HepG2 (cell line): ENCODE measurements at regions not wholly inside any gene's neighbourhood (a gene's known extent, or its start where the extent isn't known, plus 50 kb on each side); places are given as distances from the start of the nearest gene placed in this dataset.

Experiments used
- ATAC-seq: fragments of 200-7000 bp; cut with Tn5 transposase; 3 replicates; pipeline ENCODE4 v1.9.1; 2020; ENCODE audit warnings: mild to moderate bottlenecking, moderate library complexity
- BruUV-seq: library from RNA; stranded (reverse); fragments of 400-500 nt; replicated peaks from 2 replicates; lab custom pipeline; 2021; lab: Mats Ljungman, UMichigan
- CTCF ChIA-PET: fragments of 300-600 bp; formaldehyde crosslinking; extraction: SDS; loops from one replicate; lab custom pipeline; 2021; ENCODE audit warnings: low total read pairs, inconsistent platforms, low intra/inter-chr PET ratio; lab: Yijun Ruan, JAX
- POLR2A ChIA-PET: fragments of 350-600 bp; sonication (Branson Sonifier 250); formaldehyde crosslinking; loops from one replicate; lab custom pipeline; 2020; ENCODE audit warnings: antibody characterized with exemption, inconsistent platforms; lab: Yijun Ruan, JAX
- DNase-seq: peaks from one replicate; pipeline ENCODE4 v3.0.0-alpha.2; 2015; ENCODE audit warnings: low spot score
- FAIRE-seq: peaks from 3 replicates; lab custom pipeline; 2011; peaks lifted over from hg19 to GRCh38; lab: Jason Lieb, UNC
- H2AFZ ChIP-seq: one replicate; pipeline ENCODE4 v1.6.1; 2011; ENCODE audit warnings: low read length, inconsistent platforms
- H3K27ac ChIP-seq: fragments of 300-600 bp; 3 replicates; pipeline ENCODE4 v1.8.0; 2011; ENCODE audit warnings: mixed run types, mild to moderate bottlenecking, mixed read lengths, low read length, inconsistent platforms; ENCODE audit not compliant: insufficient read depth; ENCODE audit errors: extremely low read length
- H3K27me3 ChIP-seq, 2 experiments: fragments of 200-600 bp in 1 of 2; 2 replicates in 1 of 2; 3 replicates in 1 of 2; pipeline versions ENCODE4 v1.6.0 to v1.8.0; 2011; ENCODE audit warnings: low read length in 2 of 2, mild to moderate bottlenecking in 2 of 2, moderate library complexity in 2 of 2, inconsistent platforms in 1 of 2; ENCODE audit not compliant: insufficient read depth in 2 of 2, control insufficient read depth in 1 of 2
- H3K36me3 ChIP-seq, 2 experiments: fragments of 200-600 bp in 1 of 2; replicated peaks in 1 of 2; 2 replicates in 1 of 2; 3 replicates in 1 of 2; pipeline versions ENCODE4 v1.5.1 to v1.8.0; 2011; ENCODE audit warnings: low read length in 2 of 2, inconsistent platforms in 1 of 2; ENCODE audit not compliant: insufficient read depth in 2 of 2, control insufficient read depth in 1 of 2
- H3K4me1 ChIP-seq: 2 replicates; pipeline ENCODE4 v1.5.1; 2012; ENCODE audit warnings: low read length, inconsistent platforms; ENCODE audit not compliant: insufficient read depth
- H3K4me2 ChIP-seq: 2 replicates; pipeline ENCODE4 v1.6.0; 2011; ENCODE audit warnings: low read depth, low read length, inconsistent platforms
- H3K4me3 ChIP-seq, 3 experiments: fragments of 200-600 bp in 1 of 3; sonication (generic), shearing (Covaris generic) in 1 of 3; replicated peaks in 1 of 3; 2 replicates each; pipeline ENCODE4 v1.5.1; 2011 to 2016; ENCODE audit warnings: low read length in 3 of 3, inconsistent platforms in 2 of 3, low read depth in 2 of 3, mild to moderate bottlenecking in 2 of 3, control low read depth in 1 of 3, mixed read lengths in 1 of 3; ENCODE audit not compliant: insufficient read depth in 1 of 3
- H3K79me2 ChIP-seq: one replicate; pipeline ENCODE4 v1.6.1; 2011; ENCODE audit warnings: low read length, inconsistent platforms; ENCODE audit not compliant: insufficient read depth
- H3K9ac ChIP-seq: 2 replicates; pipeline ENCODE4 v1.6.0; 2011; ENCODE audit warnings: mild to moderate bottlenecking, low read depth, low read length, inconsistent platforms; ENCODE audit not compliant: insufficient read depth
- H3K9me3 ChIP-seq: 2 replicates; pipeline ENCODE4 v1.5.1; 2012; ENCODE audit warnings: mild to moderate bottlenecking, low read length
- H4K20me1 ChIP-seq: 2 replicates; pipeline ENCODE4 v1.6.0; 2011; ENCODE audit warnings: inconsistent platforms, mild to moderate bottlenecking, low read length, moderate library complexity; ENCODE audit not compliant: insufficient read depth
- AGO2 ChIP-seq: fragments of 200-400 bp; formaldehyde crosslinking; optimal IDR thresholded peaks from 2 replicates; pipeline ENCODE3; 2017; ENCODE audit warnings: mild to moderate bottlenecking, low read depth, low read length, moderate library complexity
- GTF2F1 ChIP-seq: fragments of 150-350 bp; IDR thresholded peaks from 2 replicates; pipeline ENCODE4 v1.6.1; 2014; ENCODE audit warnings: low read length
- KDM1A ChIP-seq: IDR thresholded peaks from 2 replicates; pipeline ENCODE4 v1.6.1; 2016; ENCODE audit warnings: missing compliant biosample characterization
- MIER2 ChIP-seq: IDR thresholded peaks from 2 replicates; pipeline ENCODE4 v1.6.1; 2016; ENCODE audit warnings: missing biosample characterization, missing genetic modification reagents
- ZBTB25 ChIP-seq: IDR thresholded peaks from 2 replicates; pipeline ENCODE4 v1.6.1; 2018; ENCODE audit warnings: missing genetic modification reagents
- ZBTB44 ChIP-seq: sonication (generic); formaldehyde crosslinking; IDR thresholded peaks from 2 replicates; pipeline ENCODE4 v1.4.0; 2020; ENCODE audit warnings: missing genetic modification reagents
- ZFP90 ChIP-seq: sonication (generic); formaldehyde crosslinking; IDR thresholded peaks from 2 replicates; pipeline ENCODE4 v1.8.0; 2022; ENCODE audit warnings: missing genetic modification reagents, mild to moderate bottlenecking, inconsistent platforms, borderline replicate concordance
- ZNF160 ChIP-seq: sonication (generic); formaldehyde crosslinking; IDR thresholded peaks from 2 replicates; pipeline ENCODE4 v1.8.0; 2022; ENCODE audit warnings: mild to moderate bottlenecking, inconsistent platforms, missing genetic modification reagents
- ZNF225 ChIP-seq: sonication (generic); formaldehyde crosslinking; IDR thresholded peaks from 2 replicates; pipeline ENCODE4 v1.4.0; 2020; ENCODE audit warnings: mild to moderate bottlenecking, missing genetic modification reagents
- ZNF263 ChIP-seq: sonication (generic); formaldehyde crosslinking; IDR thresholded peaks from 2 replicates; pipeline ENCODE4 v1.4.0; 2020; ENCODE audit warnings: missing genetic modification reagents
- ZNF329 ChIP-seq: sonication (generic); formaldehyde crosslinking; IDR thresholded peaks from 2 replicates; pipeline ENCODE4 v1.9.0; 2021; ENCODE audit warnings: low read depth, mild to moderate bottlenecking, missing genetic modification reagents
- ZNF580 ChIP-seq: IDR thresholded peaks from 2 replicates; pipeline ENCODE4 v1.6.1; 2016; ENCODE audit warnings: low read depth, borderline replicate concordance
- ZNF589 ChIP-seq: sonication (generic); formaldehyde crosslinking; conservative IDR thresholded peaks from 2 replicates; pipeline ENCODE4 v1.8.0; 2022; ENCODE audit warnings: mild to moderate bottlenecking, moderate library complexity, missing genetic modification reagents
- ZNF780A ChIP-seq: sonication (generic); formaldehyde crosslinking; IDR thresholded peaks from 2 replicates; pipeline ENCODE4 v1.8.0; 2022; ENCODE audit warnings: mild to moderate bottlenecking, missing genetic modification reagents, moderate library complexity
- WGBS: methylation state at CpG from one replicate; pipeline ENCODE4 v1.1.6; 2017; ENCODE audit warnings: low lambda C conversion rate; 5-methylcytosine and 5-hydroxymethylcytosine counted together
- in situ Hi-C: cut with HindIII; loops from 2 replicates; pipeline ENCODE4 v1.10.0; 2017; ENCODE audit warnings: low pct_unique_long_range_greater_than_20kb; ENCODE audit not compliant: extremely low pct_ligation_motif_present
- intact Hi-C: fragments of 100-400 bp; cut with micrococcal nuclease; formaldehyde crosslinking; loops from one replicate; pipeline ENCODE4 v1.10.0; 2022; ENCODE audit not compliant: unreplicated experiment
- TF ChIP-seq, protein P1 (sequence below): IDR thresholded peaks from 2 replicates; pipeline ENCODE4 v1.6.1; 2018; ENCODE audit warnings: missing genetic modification reagents, mild to moderate bottlenecking, missing compliant biosample characterization
- TF ChIP-seq, protein P2 (sequence below): sonication (generic); formaldehyde crosslinking; IDR thresholded peaks from 2 replicates; pipeline ENCODE4 v1.5.0; 2020; ENCODE audit warnings: mild to moderate bottlenecking, missing genetic modification reagents
- TF ChIP-seq, protein P3 (sequence below): sonication (generic); formaldehyde crosslinking; IDR thresholded peaks from 2 replicates; pipeline ENCODE4 v1.8.1; 2023; ENCODE audit warnings: mild to moderate bottlenecking, inconsistent platforms, moderate library complexity, missing genetic modification reagents, borderline replicate concordance

DNA sequence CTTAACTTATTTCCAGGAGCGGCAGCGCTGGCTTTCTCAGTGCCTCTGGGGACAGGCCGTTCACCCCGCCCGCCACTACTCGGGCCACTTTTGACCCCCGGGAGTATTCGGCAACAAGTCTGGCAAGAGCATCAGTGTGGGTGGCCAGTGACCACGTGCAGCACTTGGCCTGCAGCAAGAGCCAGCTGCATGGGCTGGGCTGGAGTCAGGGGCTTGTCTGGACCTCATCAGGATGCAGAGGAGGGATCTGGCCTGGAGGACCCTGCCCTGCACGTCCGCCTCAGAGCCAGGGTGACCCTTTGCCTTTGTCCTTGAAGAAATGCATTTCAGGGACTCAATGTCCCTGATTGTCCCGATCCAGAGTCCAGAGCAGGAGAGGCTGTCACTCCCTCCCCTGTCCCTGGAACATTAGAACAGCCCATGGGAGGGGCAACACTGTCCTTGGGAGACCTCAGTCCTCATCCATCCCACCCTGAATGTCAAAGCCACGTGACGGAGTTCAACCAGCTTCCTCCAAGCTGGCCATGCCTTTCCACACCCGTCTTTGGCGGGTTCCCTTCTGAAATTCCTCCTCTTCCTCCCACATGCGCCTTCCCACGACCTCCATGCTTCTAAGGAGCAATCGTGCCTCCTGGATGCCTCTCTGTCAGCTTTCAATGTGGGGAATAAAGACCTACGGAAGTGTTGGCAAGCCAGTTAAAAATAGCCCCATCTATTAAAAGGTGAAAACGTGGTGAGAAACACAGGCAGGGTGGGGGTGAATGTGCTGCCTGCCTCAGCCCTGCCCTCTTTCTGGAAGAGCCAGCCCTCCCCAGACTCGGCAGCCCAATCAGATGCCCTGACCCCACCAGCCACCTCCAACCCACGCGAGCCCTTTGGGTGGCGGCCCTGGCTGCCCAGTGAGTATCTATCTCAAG is 99.0 kb downstream of the OLFM1 start:
- H3K79me2 ChIP-seq = no peaks in the 10 kb centered on the region
- H3K9me3 ChIP-seq = no peaks in the 10 kb centered on the region
- ATAC-seq (no peak), FAIRE-seq (no peak), DNase-seq (no peak)
- no peak overlapping the region for H2AFZ ChIP-seq
- H3K36me3 ChIP-seq = no peaks in the 10 kb centered on the region
- ChIA-PET CTCF (no interaction called here), POLR2A (no interaction called here)
- H4K20me1 ChIP-seq = no peaks in the 10 kb centered on the region
- in situ Hi-C loops (no loop called here), intact Hi-C loops (no loop called here)
- no peak overlapping the region for H3K27ac ChIP-seq
- no TSS peak for BruUV-seq
- WGBS = 4% methylated on average over 19 of the region's 25 CpGs
- no peaks in the 10 kb centered on the region for H3K4me1 ChIP-seq
- no peak overlapping the region for H3K4me2 ChIP-seq
- H3K27me3 ChIP-seq = peaks cover 11 to 50% of the 10 kb centered on the region in 2 experiments; a peak in 4 of 5 replicates
- no peak overlapping the region for H3K4me3 ChIP-seq
- H3K9ac ChIP-seq = no peak overlapping the region
- TF ChIP-seq ZNF580 (CRISPR knock-in tag) (no peak), AGO2 (no peak), ZBTB44 (CRISPR knock-in tag) (no peak), KDM1A (CRISPR knock-in tag) (no peak), ZNF263 (CRISPR knock-in tag) (no peak), ZFP90 (no peak), ZNF225 (CRISPR knock-in tag) (no peak), ZBTB25 (CRISPR knock-in tag) (no peak), GTF2F1 (no peak), ZNF589 (CRISPR knock-in tag) (no peak), ZNF329 (CRISPR knock-in tag) (no peak), MIER2 (no peak), ZNF160 (CRISPR knock-in tag) (no peak), ZNF780A (CRISPR knock-in tag) (no peak)
- TF ChIP-seq, protein P1, sequence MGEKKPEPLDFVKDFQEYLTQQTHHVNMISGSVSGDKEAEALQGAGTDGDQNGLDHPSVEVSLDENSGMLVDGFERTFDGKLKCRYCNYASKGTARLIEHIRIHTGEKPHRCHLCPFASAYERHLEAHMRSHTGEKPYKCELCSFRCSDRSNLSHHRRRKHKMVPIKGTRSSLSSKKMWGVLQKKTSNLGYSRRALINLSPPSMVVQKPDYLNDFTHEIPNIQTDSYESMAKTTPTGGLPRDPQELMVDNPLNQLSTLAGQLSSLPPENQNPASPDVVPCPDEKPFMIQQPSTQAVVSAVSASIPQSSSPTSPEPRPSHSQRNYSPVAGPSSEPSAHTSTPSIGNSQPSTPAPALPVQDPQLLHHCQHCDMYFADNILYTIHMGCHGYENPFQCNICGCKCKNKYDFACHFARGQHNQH (CRISPR knock-in tag) = no peak
- TF ChIP-seq, protein P2, sequence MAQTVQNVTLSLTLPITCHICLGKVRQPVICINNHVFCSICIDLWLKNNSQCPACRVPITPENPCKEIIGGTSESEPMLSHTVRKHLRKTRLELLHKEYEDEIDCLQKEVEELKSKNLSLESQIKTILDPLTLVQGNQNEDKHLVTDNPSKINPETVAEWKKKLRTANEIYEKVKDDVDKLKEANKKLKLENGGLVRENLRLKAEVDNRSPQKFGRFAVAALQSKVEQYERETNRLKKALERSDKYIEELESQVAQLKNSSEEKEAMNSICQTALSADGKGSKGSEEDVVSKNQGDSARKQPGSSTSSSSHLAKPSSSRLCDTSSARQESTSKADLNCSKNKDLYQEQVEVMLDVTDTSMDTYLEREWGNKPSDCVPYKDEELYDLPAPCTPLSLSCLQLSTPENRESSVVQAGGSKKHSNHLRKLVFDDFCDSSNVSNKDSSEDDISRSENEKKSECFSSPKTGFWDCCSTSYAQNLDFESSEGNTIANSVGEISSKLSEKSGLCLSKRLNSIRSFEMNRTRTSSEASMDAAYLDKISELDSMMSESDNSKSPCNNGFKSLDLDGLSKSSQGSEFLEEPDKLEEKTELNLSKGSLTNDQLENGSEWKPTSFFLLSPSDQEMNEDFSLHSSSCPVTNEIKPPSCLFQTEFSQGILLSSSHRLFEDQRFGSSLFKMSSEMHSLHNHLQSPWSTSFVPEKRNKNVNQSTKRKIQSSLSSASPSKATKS = no peak
- TF ChIP-seq, protein P3, sequence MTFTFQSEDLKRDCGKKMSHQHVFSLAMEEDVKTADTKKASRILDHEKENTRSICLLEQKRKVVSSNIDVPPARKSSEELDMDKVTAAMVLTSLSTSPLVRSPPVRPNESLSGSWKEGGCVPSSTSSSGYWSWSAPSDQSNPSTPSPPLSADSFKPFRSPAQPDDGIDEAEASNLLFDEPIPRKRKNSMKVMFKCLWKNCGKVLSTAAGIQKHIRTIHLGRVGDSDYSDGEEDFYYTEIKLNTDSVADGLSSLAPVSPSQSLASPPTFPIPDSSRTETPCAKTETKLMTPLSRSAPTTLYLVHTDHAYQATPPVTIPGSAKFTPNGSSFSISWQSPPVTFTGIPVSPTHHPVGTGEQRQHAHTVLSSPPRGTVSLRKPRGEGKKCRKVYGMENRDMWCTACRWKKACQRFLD (CRISPR knock-in tag) = no peak
